SK-N-SH (cell line): ENCODE measurements at regions not wholly inside any gene's neighbourhood (a gene's known extent, or its start where the extent isn't known, plus 50 kb on each side); places are given as distances from the start of the nearest gene placed in this dataset.

Source experiments
- CHD2 ChIP-seq: fragments of 150-350 bp; IDR thresholded peaks from 2 replicates; pipeline ENCODE4 v1.6.1; 2018; ENCODE audit warnings: low read length; ENCODE audit not compliant: partially characterized antibody
- CTCF ChIP-seq: fragments of 200-600 bp; sonication (generic); IDR thresholded peaks from 2 replicates; pipeline ENCODE4 v1.6.1; 2017; ENCODE audit warnings: antibody characterized with exemption, mild to moderate bottlenecking, moderate library complexity
- EP300 ChIP-seq, 2 experiments: IDR thresholded peaks; 2 replicates each; pipeline versions ENCODE4 v1.4.0 to v1.6.1; 2012; ENCODE audit warnings: borderline replicate concordance in 1 of 2, low read depth in 1 of 2, low read length in 1 of 2
- EZH2phosphoT487 ChIP-seq: fragments of 200-600 bp; sonication (generic); IDR thresholded peaks from 2 replicates; pipeline ENCODE4 v1.6.1; 2017; ENCODE audit warnings: low read depth, mixed run types, mild to moderate bottlenecking, antibody characterized with exemption, moderate library complexity, borderline replicate concordance
- GABPA ChIP-seq: IDR thresholded peaks from 2 replicates; pipeline ENCODE4 v1.4.0; 2012; ENCODE audit warnings: low read depth, mild to moderate bottlenecking
- JUND ChIP-seq: IDR thresholded peaks from 2 replicates; pipeline ENCODE4 v1.4.0; 2012
- MAX ChIP-seq: IDR thresholded peaks from 2 replicates; pipeline ENCODE4 v1.4.0; 2012; ENCODE audit warnings: low read depth
- REST ChIP-seq: IDR thresholded peaks from 2 replicates; pipeline ENCODE4 v1.6.1; 2012; ENCODE audit warnings: mild to moderate bottlenecking, low read depth, low read length, moderate library complexity
- SMC3 ChIP-seq: IDR thresholded peaks from 2 replicates; pipeline ENCODE4 v1.6.1; 2012; ENCODE audit warnings: low read depth, low read length, improper control_type of control experiment
- TCF12 ChIP-seq: IDR thresholded peaks from 2 replicates; pipeline ENCODE4 v1.4.0; 2012
- USF1 ChIP-seq: IDR thresholded peaks from 2 replicates; pipeline ENCODE4 v1.4.0; 2012; ENCODE audit warnings: low read depth, borderline replicate concordance
- USF2 ChIP-seq: fragments of 150-350 bp; IDR thresholded peaks from 2 replicates; pipeline ENCODE4 v1.6.1; 2017; ENCODE audit warnings: antibody characterized with exemption, low read length, low read depth, borderline replicate concordance
- YY1 ChIP-seq: IDR thresholded peaks from 2 replicates; pipeline ENCODE4 v1.4.0; 2012; ENCODE audit warnings: low read depth, mild to moderate bottlenecking
- ZBTB33 ChIP-seq: IDR thresholded peaks from 2 replicates; pipeline ENCODE4 v1.4.0; 2012; ENCODE audit warnings: low read depth, borderline replicate concordance

GRCh38 chr3:53957831-53958230 lies 66.2 kb upstream of the SELENOK start:
- TF ChIP-seq CTCF (no peak), EZH2phosphoT487 (no peak), TCF12 (no peak), CHD2 (no peak), ZBTB33 (no peak), USF2 (no peak), JUND (no peak), YY1 (no peak), MAX (no peak), EP300 (IDR thresholded peaks at IDR 0.05; ENCODE audit: borderline replicate concordance in 1 of 2, low read depth in 1 of 2, low read length in 1 of 2) (no peak), SMC3 (no peak), USF1 (no peak), REST (no peak), GABPA (no peak)
